Right cardiac atrium (tissue), 5 donors: ENCODE measurements at regions not wholly inside any gene's neighbourhood (a gene's known extent, or its start where the extent isn't known, plus 50 kb on each side); places are given as distances from the start of the nearest gene placed in this dataset.
"Not testable (repeated sequence)": the region's sequence is repeated elsewhere in the genome, so short reads cannot be mapped to it uniquely, and the experiment has no call there.

Source experiments
- ATAC-seq, 2 donors: fragments of 200-7000 bp; cut with Tn5 transposase; one replicate each; pipeline versions ENCODE4 v1.8.0 to v1.9.1; 2020; ENCODE audit warnings: moderate library complexity in 2 of 2, mild to moderate bottlenecking in 1 of 2
- DNase-seq, 3 donors: peaks; one replicate each; pipeline ENCODE4 v3.0.0-alpha.2; 2020
- H3K27ac ChIP-seq: one replicate; pipeline ENCODE4 v1.5.1; 2013; ENCODE audit warnings: mild to moderate bottlenecking, low read length, control low read depth, moderate library complexity
- H3K27me3 ChIP-seq: one replicate; pipeline ENCODE4 v1.6.1; 2013; ENCODE audit not compliant: control insufficient read depth, insufficient read depth
- H3K4me1 ChIP-seq: one replicate; pipeline ENCODE4 v1.6.1; 2013; ENCODE audit warnings: low read length; ENCODE audit not compliant: control insufficient read depth, insufficient read depth
- H3K4me3 ChIP-seq: one replicate; pipeline ENCODE4 v1.5.1; 2013; ENCODE audit warnings: low read length, control low read depth
- H3K9me3 ChIP-seq: one replicate; pipeline ENCODE4 v1.6.1; 2013; ENCODE audit warnings: low read length; ENCODE audit not compliant: control insufficient read depth
- WGBS: extraction: QIAGEN DNeasy Blood & Tissue Kit; methylation state at CpG from one replicate; pipeline ENCODE4 v1.1.7; 2013; 5-methylcytosine and 5-hydroxymethylcytosine counted together
- intact Hi-C, 4 donors: fragments of 100-400 bp; cut with DNase I; formaldehyde crosslinking; loops; one replicate each; pipeline versions ENCODE4 v1.11.0 to v1.14.0; 2022 to 2023
- donor health status: healthy with polysubstance abuse.
- donor health status: DM: no; HTN: yes; CAD: no.
- donor health status: DM: no; HTN: no; CAD: no.
- donor health status: DM: no; HTN: yes; CAD: no; lungs with severe emphysema.
- donor health status: DM: yes; HTN: yes; CAD: no.

GRCh38 chr2:160612266-160612856, 118.8 kb upstream of the RBMS1 start:
- H3K4me1 ChIP-seq: peaks cover 2% of the 10 kb centered on the region
- H3K4me3 ChIP-seq: no peak overlapping the region
- H3K27ac ChIP-seq: no peak overlapping the region
- H3K9me3 ChIP-seq: no peaks in the 10 kb centered on the region
- intact Hi-C loops: no loop called here
- no peaks in the 10 kb centered on the region for H3K27me3 ChIP-seq
- no peak for ATAC-seq
- no peak for DNase-seq

GRCh38 chr2:160613466-160614153, 120.0 kb upstream of the RBMS1 start:
- Histone ChIP-seq H3K4me1 (peaks cover 1% of the 10 kb centered on the region), H3K4me3 (no peak overlapping the region), H3K27me3 (no peaks in the 10 kb centered on the region), H3K27ac (no peak overlapping the region), H3K9me3 (no peaks in the 10 kb centered on the region)
- intact Hi-C loops: no loop called here
- 90% methylated on average over 1 of the region's 1 CpG for WGBS
- ATAC-seq: no peak
- DNase-seq: no peak

- no peak overlapping the region for H3K27ac ChIP-seq
- DNase-seq (no peak), ATAC-seq (no peak)
- H3K27me3 ChIP-seq: no peaks in the 10 kb centered on the region
- intact Hi-C loops: no loop called here
- no peaks in the 10 kb centered on the region for H3K9me3 ChIP-seq
- H3K4me3 ChIP-seq: no peak overlapping the region
- H3K4me1 ChIP-seq: no peaks in the 10 kb centered on the region
Observed at GRCh38 chr2:160614391-160614790, 120.8 kb upstream of the RBMS1 start.

GRCh38 chr2:160615706-160616105, 122.1 kb upstream of the RBMS1 start:
- DNase-seq: no peak
- no peak for ATAC-seq
- H3K4me3 ChIP-seq: no peak overlapping the region
- no peak overlapping the region for H3K27ac ChIP-seq
- H3K9me3 ChIP-seq: no peaks in the 10 kb centered on the region
- 78% methylated on average over 2 of the region's 2 CpGs for WGBS
- H3K27me3 ChIP-seq: no peaks in the 10 kb centered on the region
- intact Hi-C loops: no loop called here
- H3K4me1 ChIP-seq: no peaks in the 10 kb centered on the region

- intact Hi-C loops: no loop called here
- Histone ChIP-seq H3K4me1 (no peaks in the 10 kb centered on the region), H3K27me3 (no peaks in the 10 kb centered on the region), H3K9me3 (no peaks in the 10 kb centered on the region), H3K4me3 (no peak overlapping the region), H3K27ac (no peak overlapping the region)
- DNase-seq (no peak), ATAC-seq (no peak)
- 93% methylated on average over 2 of the region's 2 CpGs for WGBS
Observed at GRCh38 chr2:160616149-160616548, 122.5 kb upstream of the RBMS1 start.

GRCh38 chr2:160621748-160622147, 128.1 kb upstream of the RBMS1 start:
- intact Hi-C loops: no loop called here
- Histone ChIP-seq H3K27me3 (no peaks in the 10 kb centered on the region), H3K4me3 (no peak overlapping the region), H3K4me1 (no peaks in the 10 kb centered on the region), H3K9me3 (no peaks in the 10 kb centered on the region), H3K27ac (no peak overlapping the region)
- no peak for ATAC-seq
- 98% methylated on average over 1 of the region's 1 CpG for WGBS
- DNase-seq: no peak

- ATAC-seq, H3K27me3 ChIP-seq, H3K4me1 ChIP-seq, H3K9me3 ChIP-seq, intact Hi-C loops, H3K4me3 ChIP-seq, H3K27ac ChIP-seq: not testable (repeated sequence)
- peak in 2 of 3 donors; percentile 28 to 47 for DNase-seq
- WGBS: 76% methylated on average over 13 of the region's 13 CpGs
Observed at GRCh38 chr2:160628020-160628637, 134.5 kb upstream of the RBMS1 start.

- Histone ChIP-seq H3K4me1 (peaks cover 1% of the 10 kb centered on the region), H3K4me3 (no peak overlapping the region), H3K27ac (no peak overlapping the region), H3K27me3 (no peaks in the 10 kb centered on the region), H3K9me3 (no peaks in the 10 kb centered on the region)
- ATAC-seq: no peak
- intact Hi-C loops: no loop called here
- no peak for DNase-seq
- 87% methylated on average over 3 of the region's 3 CpGs for WGBS
Observed at GRCh38 chr2:160628811-160629210, 135.2 kb upstream of the RBMS1 start.

- 32% methylated on average over 5 of the region's 5 CpGs for WGBS
- ATAC-seq: peak; percentile 64 to 73
Observed at GRCh38 chr2:160630801-160631590, 137.4 kb upstream of the RBMS1 start.

GRCh38 chr2:160632084-160632975, 138.7 kb upstream of the RBMS1 start:
- intact Hi-C loops: loop anchor here in 1 of 4 donors (10.0 kb wide), 1 partner anchor 138 kb away; the partner anchor contains the start of gene RBMS1
- ATAC-seq (no peak), DNase-seq (no peak)
- Histone ChIP-seq H3K4me1 (peaks cover 3% of the 10 kb centered on the region), H3K4me3 (no peak overlapping the region), H3K27me3 (no peaks in the 10 kb centered on the region), H3K27ac (no peak overlapping the region), H3K9me3 (no peaks in the 10 kb centered on the region)
- WGBS: 53% methylated on average over 7 of the region's 7 CpGs

More at GRCh38 chr2:160630801-160631590, 137.4 kb upstream of the RBMS1 start:
- Histone ChIP-seq H3K27me3 (no peaks in the 10 kb centered on the region), H3K9me3 (no peaks in the 10 kb centered on the region), H3K27ac (no peak overlapping the region), H3K4me3 (no peak overlapping the region), H3K4me1 (peaks cover 3% of the 10 kb centered on the region)
- DNase-seq: peak; percentile 53 to 78 (median 73)
- intact Hi-C loops: loop anchor here in 1 of 4 donors (10.0 kb wide), 1 partner anchor 136 kb away; the partner anchor contains the start of gene RBMS1
